K562 (cell line): ENCODE measurements at regions not wholly inside any gene's neighbourhood (a gene's known extent, or its start where the extent isn't known, plus 50 kb on each side); places are given as distances from the start of the nearest gene placed in this dataset.

ENCODE experiments used
- ATAC-seq: fragments of 200-7000 bp; cut with Tn5 transposase; 3 replicates; pipeline ENCODE4 v1.9.1; 2020; ENCODE audit warnings: moderate library complexity
- BruUV-seq: library from RNA; stranded (reverse); fragments of 400-500 nt; replicated peaks from 2 replicates; lab custom pipeline; 2021; lab: Mats Ljungman, UMichigan
- CTCF ChIA-PET: fragments of 300-600 bp; formaldehyde crosslinking; extraction: SDS; loops from one replicate; lab custom pipeline; 2021; ENCODE audit warnings: low intra/inter-chr PET ratio; lab: Yijun Ruan, JAX
- POLR2A ChIA-PET: fragments of 300-600, 350-650 bp; sonication (Branson Sonifier 250); formaldehyde crosslinking; extraction: SDS; loops from one replicate; lab custom pipeline; 2021; ENCODE audit warnings: antibody characterized with exemption, inconsistent platforms; lab: Yijun Ruan, JAX
- DNase-seq, 4 experiments: peaks; one replicate each; pipeline versions ENCODE4 v3.0.0 to v3.0.0-alpha.2; 2011 to 2018; ENCODE audit warnings: low spot score in 3 of 4, mixed read lengths in 3 of 4; ENCODE audit errors: extremely low read depth in 1 of 4
- FAIRE-seq: peaks from 2 replicates; lab custom pipeline; 2011; peaks lifted over from hg19 to GRCh38; lab: Jason Lieb, UNC
- H2AFZ ChIP-seq: 2 replicates; pipeline ENCODE4 v1.6.0; 2011; ENCODE audit warnings: low read depth, low read length, control low read depth, inconsistent platforms
- H3K27ac ChIP-seq: fragments of 200-600 bp; 3 replicates; pipeline ENCODE4 v1.8.0; 2011; ENCODE audit warnings: low read depth, mild to moderate bottlenecking, control low read depth, inconsistent platforms, low read length, moderate library complexity, mixed read lengths; ENCODE audit errors: extremely low read depth
- H3K27me3 ChIP-seq, 2 experiments: fragments of 300-600 bp in 1 of 2; 2 replicates in 1 of 2; 3 replicates in 1 of 2; pipeline versions ENCODE4 v1.6.0 to v1.8.0; 2011; ENCODE audit warnings: inconsistent platforms in 2 of 2, low read length in 2 of 2, mild to moderate bottlenecking in 1 of 2, mixed read lengths in 1 of 2, moderate library complexity in 1 of 2; ENCODE audit not compliant: control insufficient read depth in 2 of 2, insufficient read depth in 2 of 2
- H3K36me3 ChIP-seq: fragments of 300-600 bp; 3 replicates; pipeline ENCODE4 v1.8.0; 2011; ENCODE audit warnings: mild to moderate bottlenecking, low read length, inconsistent platforms; ENCODE audit not compliant: control insufficient read depth, insufficient read depth
- H3K4me1 ChIP-seq, 2 experiments: fragments of 200-600 bp in 1 of 2; replicated peaks in 1 of 2; 2 replicates in 1 of 2; 3 replicates in 1 of 2; pipeline versions ENCODE4 v1.5.1 to v1.8.0; 2011; ENCODE audit warnings: inconsistent platforms in 2 of 2, low read length in 2 of 2, mild to moderate bottlenecking in 1 of 2, mixed read lengths in 1 of 2, moderate library complexity in 1 of 2; ENCODE audit not compliant: control insufficient read depth in 2 of 2, insufficient read depth in 2 of 2
- H3K4me2 ChIP-seq: 2 replicates; pipeline ENCODE4 v1.6.1; 2011; ENCODE audit warnings: low read length, control low read depth, inconsistent platforms, mixed read lengths; ENCODE audit not compliant: insufficient read depth
- H3K4me3 ChIP-seq: fragments of 200-600 bp; sonication (generic), shearing (Covaris generic); 2 replicates; pipeline ENCODE4 v1.5.1; 2016; ENCODE audit warnings: control low read depth, inconsistent platforms
- H3K79me2 ChIP-seq: fragments of 200-600 bp; 3 replicates; pipeline ENCODE4 v1.8.0; 2011; ENCODE audit warnings: low read length, inconsistent platforms; ENCODE audit not compliant: control insufficient read depth, insufficient read depth
- H3K9ac ChIP-seq, 2 experiments: 2 replicates each; pipeline versions ENCODE4 v1.6.0 to v1.6.1; 2011; ENCODE audit warnings: low read depth in 2 of 2, low read length in 2 of 2, control low read depth in 1 of 2, inconsistent platforms in 1 of 2, mild to moderate bottlenecking in 1 of 2, mixed read lengths in 1 of 2; ENCODE audit not compliant: insufficient read depth in 1 of 2
- H3K9me1 ChIP-seq: one replicate; pipeline ENCODE4 v1.6.0; 2011; ENCODE audit warnings: inconsistent platforms, mild to moderate bottlenecking, low read length, moderate library complexity; ENCODE audit not compliant: control insufficient read depth, insufficient read depth
- H3K9me3 ChIP-seq: replicated peaks from 2 replicates; pipeline ENCODE4 v1.5.1; 2011; ENCODE audit warnings: low read depth, low read length, inconsistent platforms; ENCODE audit not compliant: control insufficient read depth, insufficient read depth
- H4K20me1 ChIP-seq: replicated peaks from 2 replicates; pipeline ENCODE4 v1.6.1; 2011; ENCODE audit warnings: low read length, inconsistent platforms, mixed read lengths; ENCODE audit not compliant: control insufficient read depth, insufficient read depth
- ARID3A ChIP-seq: IDR thresholded peaks from 2 replicates; pipeline ENCODE4 v1.6.1; 2012; ENCODE audit warnings: low read depth, low read length, improper control_type of control experiment, borderline replicate concordance
- CREBBP ChIP-seq: IDR thresholded peaks from one replicate; pipeline ENCODE4 v1.6.1; 2012; ENCODE audit warnings: low read depth, mild to moderate bottlenecking, control low read depth, inconsistent platforms, low read length
- GATA2 ChIP-seq: sonication (generic); formaldehyde crosslinking; IDR thresholded peaks from 2 replicates; pipeline ENCODE4 v1.4.0; 2020; ENCODE audit warnings: mild to moderate bottlenecking, missing genetic modification reagents
- NONO ChIP-seq, 2 experiments: fragments of 200-400 bp in 1 of 2; fragments of 450-650 bp in 1 of 2; formaldehyde crosslinking in 1 of 2; IDR thresholded peaks; 2 replicates each; pipeline ENCODE4 v1.6.1; 2017; ENCODE audit warnings: low read depth in 2 of 2, mild to moderate bottlenecking in 2 of 2, moderate library complexity in 2 of 2, low read length in 1 of 2
- NR1H2 ChIP-seq: sonication (generic); formaldehyde crosslinking; IDR thresholded peaks from 2 replicates; pipeline ENCODE4 v1.4.0; 2020; ENCODE audit warnings: mild to moderate bottlenecking, missing genetic modification reagents
- NRF1 ChIP-seq, 2 experiments: fragments of 450-650 bp; IDR thresholded peaks in 1 of 2; conservative IDR thresholded peaks in 1 of 2; 2 replicates each; pipeline ENCODE4 v1.6.1; 2014; ENCODE audit warnings: mild to moderate bottlenecking in 2 of 2
- RBFOX2 ChIP-seq: fragments of 200-400 bp; formaldehyde crosslinking; IDR thresholded peaks from 2 replicates; pipeline ENCODE4 v1.6.1; 2017; ENCODE audit warnings: low read depth, mild to moderate bottlenecking, low read length, moderate library complexity
- SNAPC5 ChIP-seq: fragments of 250-450 bp; sonication (Bioruptor Pico); IDR thresholded peaks from 2 replicates; pipeline ENCODE4 v1.8.0; 2021; ENCODE audit warnings: moderate library complexity, mild to moderate bottlenecking, inconsistent platforms
- ZNF696 ChIP-seq: fragments of 250-450 bp; sonication (Bioruptor Pico); conservative IDR thresholded peaks from 2 replicates; pipeline ENCODE4 v1.4.0; 2020; ENCODE audit warnings: mild to moderate bottlenecking, moderate library complexity
- WGBS: fragments of 100-300 bp; shearing (Covaris generic); methylation state at CpG from one replicate; pipeline ENCODE4 v1.1.6; 2016; ENCODE audit warnings: low coverage, mixed read lengths; ENCODE audit not compliant: insufficient coverage; ENCODE audit errors: missing lambda C conversion rate; 5-methylcytosine and 5-hydroxymethylcytosine counted together
- in situ Hi-C: fragments of 300-500 bp; cut with MboI; formaldehyde crosslinking; loops from 4 replicates; pipeline ENCODE4 v1.15.0; 2018; ENCODE audit warnings: inconsistent platforms, mixed read lengths
- intact Hi-C: fragments of 100-400 bp; cut with micrococcal nuclease; formaldehyde crosslinking; loops from 2 replicates; pipeline ENCODE4 v1.14.2; 2022

GRCh38 chr5:173472784-173473278 is 143.6 kb downstream of the BOD1 start:
- Histone ChIP-seq H3K4me3 (no peak overlapping the region), H3K9me1 (no peaks in the 10 kb centered on the region), H4K20me1 (no peaks in the 10 kb centered on the region), H3K27me3 (peaks cover 8 to 69% of the 10 kb centered on the region in 2 experiments; a peak in 4 of 5 replicates), H3K9ac (no peak overlapping the region), H2AFZ (no peak overlapping the region), H3K4me1 (no peaks in the 10 kb centered on the region), H3K27ac (no peak overlapping the region), H3K9me3 (no peaks in the 10 kb centered on the region), H3K79me2 (no peaks in the 10 kb centered on the region), H3K36me3 (no peaks in the 10 kb centered on the region), H3K4me2 (no peak overlapping the region)
- POLR2A ChIA-PET, result interaction anchor here (0.6 kb wide), 1 partner anchor 13 kb away, joined by 3 read pairs; no protein-coding TSS in a partner anchor
- no peak for TF ChIP-seq ZNF696 (CRISPR knock-in tag)
- no peak for TF ChIP-seq SNAPC5 (CRISPR knock-in tag)
- no peak for TF ChIP-seq ARID3A
- TF ChIP-seq NR1H2 (CRISPR knock-in tag), result no peak
- no peak for TF ChIP-seq RBFOX2
- TF ChIP-seq GATA2 (CRISPR knock-in tag), result no peak
- TF ChIP-seq NRF1 (conservative IDR thresholded peaks at IDR 0.05 in 1 of 2, IDR thresholded peaks at IDR 0.05 in 1 of 2), result no peak
- no peak for TF ChIP-seq CREBBP
- no peak for TF ChIP-seq NONO (IDR thresholded peaks at IDR 0.05; ENCODE audit: low read depth in 2 of 2, low read length in 1 of 2)
- no peak for FAIRE-seq
- CTCF ChIA-PET, result no interaction called here
- in situ Hi-C loops (no loop called here), intact Hi-C loops (no loop called here)
- ATAC-seq, result no peak
- BruUV-seq, result no TSS peak
- DNase-seq, result no peak
- WGBS, result 0% methylated on average over 3 of the region's 3 CpGs
